ENCODE measurements at regions not wholly inside any gene's neighbourhood (a gene's known extent, or its start where the extent isn't known, plus 50 kb on each side); places are given as distances from the start of the nearest gene placed in this dataset.

DNA sequence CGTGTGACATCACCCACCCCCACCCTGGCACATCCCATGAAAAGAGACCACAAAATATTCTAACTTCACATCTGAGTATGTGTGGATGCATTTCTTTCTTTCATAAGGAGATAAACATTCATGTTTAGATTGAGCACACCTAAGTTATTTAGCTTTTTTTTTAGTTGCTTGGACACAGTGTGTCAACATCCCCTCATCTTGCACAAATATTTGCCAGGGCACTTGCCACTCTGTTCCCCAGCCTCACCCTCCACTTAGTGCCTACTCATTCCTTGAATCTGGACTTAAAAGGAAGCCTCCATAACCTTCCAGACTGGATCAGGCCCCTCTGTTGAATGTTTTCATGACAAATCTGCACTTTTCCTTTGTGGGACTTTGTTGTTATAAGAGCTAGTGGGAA, 338.9 kb upstream of the IGFBP3 start:
- Histone ChIP-seq H3K9me3 (ENCODE audit: control insufficient read depth in 2 of 2, low read length in 2 of 2) (peaks cover 0 to 5% of the 10 kb centered on the region in 2 donors), H3K27me3 (ENCODE audit: control insufficient read depth in 1 of 2, insufficient read depth in 2 of 2, low read length in 2 of 2) (no peaks in the 10 kb centered on the region), H3K36me3 (ENCODE audit: control insufficient read depth in 2 of 2, insufficient read depth in 2 of 2, low read length in 2 of 2) (no peaks in the 10 kb centered on the region), H3K4me3 (ENCODE audit: low read length in 2 of 2) (no peak overlapping the region), H3K27ac (ENCODE audit: low read length) (no peak overlapping the region), H3K4me1 (ENCODE audit: control insufficient read depth, insufficient read depth, low read length) (no peaks in the 10 kb centered on the region), H3K9ac (ENCODE audit: low read length in 2 of 2) (no peak overlapping the region)

DNA sequence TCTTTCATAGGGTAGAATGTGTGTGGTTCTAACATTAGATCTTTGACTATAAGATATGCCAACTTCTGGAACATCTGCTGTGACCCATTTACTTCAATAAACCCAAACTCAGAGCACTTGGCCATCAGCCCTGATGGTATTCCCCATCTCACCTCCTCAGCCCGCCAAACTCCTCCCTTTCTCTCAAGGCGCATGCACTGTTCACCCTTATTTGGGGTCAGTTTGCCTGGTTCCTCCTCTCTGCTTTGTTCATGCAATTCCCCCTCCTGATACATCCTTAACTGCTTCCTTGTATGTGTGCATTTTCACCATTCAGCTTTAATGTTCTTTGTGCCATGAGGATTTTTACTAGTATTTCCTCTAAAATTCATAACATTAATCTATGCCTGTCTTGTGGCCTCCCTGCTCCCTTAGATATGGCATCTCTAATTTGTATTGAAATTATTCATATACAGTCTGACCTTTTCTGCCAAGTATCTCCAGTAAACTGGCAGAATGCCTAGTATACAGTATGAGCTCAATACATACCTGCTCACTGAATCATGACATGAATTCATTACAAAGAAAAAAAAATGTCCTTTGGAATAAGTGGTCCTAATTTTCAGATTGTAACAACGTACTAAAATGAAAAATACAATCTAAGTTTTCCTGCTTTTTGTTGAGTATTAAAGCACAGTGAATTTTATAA, 336.8 kb upstream of the IGFBP3 start:
- Histone ChIP-seq H3K4me1 (ENCODE audit: control insufficient read depth, insufficient read depth, low read length) (no peaks in the 10 kb centered on the region), H3K27ac (ENCODE audit: low read length) (no peak overlapping the region), H3K9me3 (ENCODE audit: control insufficient read depth in 2 of 2, low read length in 2 of 2) (peaks cover 0 to 5% of the 10 kb centered on the region in 2 donors), H3K4me3 (ENCODE audit: low read length in 2 of 2) (no peak overlapping the region), H3K9ac (ENCODE audit: low read length in 2 of 2) (no peak overlapping the region), H3K27me3 (ENCODE audit: control insufficient read depth in 1 of 2, insufficient read depth in 2 of 2, low read length in 2 of 2) (no peaks in the 10 kb centered on the region), H3K36me3 (ENCODE audit: control insufficient read depth in 2 of 2, insufficient read depth in 2 of 2, low read length in 2 of 2) (no peaks in the 10 kb centered on the region)

DNA sequence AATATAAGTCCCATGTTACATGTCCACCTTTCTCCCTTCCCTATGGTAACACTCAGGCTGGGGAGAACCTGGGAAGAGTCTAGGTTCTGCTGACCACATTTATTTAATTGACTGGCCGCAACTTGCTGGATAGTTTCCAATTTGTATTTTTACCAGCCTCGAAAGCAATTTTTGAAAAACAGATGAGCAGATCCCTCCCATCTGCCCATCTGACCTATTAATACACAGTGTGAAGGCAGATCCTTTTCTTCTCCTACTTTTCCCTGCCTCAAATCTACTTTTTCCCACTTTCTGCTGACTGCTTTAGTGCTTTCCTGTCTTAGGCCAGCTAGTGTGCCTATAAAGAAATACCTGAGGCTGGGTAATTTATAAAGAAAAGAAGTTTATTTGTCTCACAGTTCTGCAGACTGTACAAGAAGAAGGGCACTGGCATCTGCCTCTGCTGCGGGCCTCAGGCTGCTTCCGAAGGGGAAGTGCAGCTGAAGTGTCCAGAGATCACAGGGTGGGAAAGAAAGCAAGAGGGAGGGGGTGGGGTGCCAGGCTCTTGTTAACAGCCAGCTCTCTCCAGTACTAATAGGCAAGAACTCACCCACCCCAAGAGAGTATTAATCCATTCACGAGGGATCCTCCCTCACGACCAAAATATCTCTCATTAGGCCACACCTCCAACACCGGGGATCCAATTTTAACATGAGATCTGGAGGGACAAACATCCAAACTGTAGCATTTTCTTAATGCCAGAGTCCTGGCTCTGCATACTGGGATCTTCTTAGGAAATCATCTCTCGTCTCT, 336.0 kb upstream of the IGFBP3 start:
- H3K27ac ChIP-seq (ENCODE audit: low read length) = no peak overlapping the region
- H3K27me3 ChIP-seq (ENCODE audit: control insufficient read depth in 1 of 2, insufficient read depth in 2 of 2, low read length in 2 of 2) = no peaks in the 10 kb centered on the region
- H3K9ac ChIP-seq (ENCODE audit: low read length in 2 of 2) = no peak overlapping the region
- no peaks in the 10 kb centered on the region for H3K4me1 ChIP-seq (ENCODE audit: control insufficient read depth, insufficient read depth, low read length)
- peaks cover 0 to 5% of the 10 kb centered on the region in 2 donors for H3K9me3 ChIP-seq (ENCODE audit: control insufficient read depth in 2 of 2, low read length in 2 of 2)
- H3K36me3 ChIP-seq (ENCODE audit: control insufficient read depth in 2 of 2, insufficient read depth in 2 of 2, low read length in 2 of 2) = no peaks in the 10 kb centered on the region
- H3K4me3 ChIP-seq (ENCODE audit: low read length in 2 of 2) = no peak overlapping the region

DNA sequence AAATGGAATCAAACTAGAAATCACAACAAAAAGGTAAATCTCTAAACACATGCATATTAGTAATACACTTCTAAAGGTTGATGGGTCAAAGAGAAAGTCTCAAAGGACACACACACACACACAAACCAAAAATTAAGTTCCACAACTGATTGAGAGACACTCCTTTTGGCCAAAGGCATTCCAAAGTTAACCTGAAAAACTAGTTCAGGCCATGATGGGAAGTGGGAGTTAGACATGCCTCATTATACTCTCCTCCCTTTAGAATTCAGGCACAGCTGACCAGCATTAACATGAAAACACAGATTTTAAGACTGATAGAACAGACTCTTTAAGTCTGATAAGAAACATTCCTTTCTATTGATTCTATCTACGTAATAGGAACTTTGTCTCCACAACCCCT, 332.4 kb upstream of the IGFBP3 start:
- Histone ChIP-seq H3K9ac (ENCODE audit: low read length in 2 of 2) (no peak overlapping the region), H3K27ac (ENCODE audit: low read length) (no peak overlapping the region), H3K9me3 (ENCODE audit: control insufficient read depth in 2 of 2, low read length in 2 of 2) (no peaks in the 10 kb centered on the region), H3K27me3 (ENCODE audit: control insufficient read depth in 1 of 2, insufficient read depth in 2 of 2, low read length in 2 of 2) (no peaks in the 10 kb centered on the region), H3K4me1 (ENCODE audit: control insufficient read depth, insufficient read depth, low read length) (no peaks in the 10 kb centered on the region), H3K4me3 (ENCODE audit: low read length in 2 of 2) (no peak overlapping the region), H3K36me3 (ENCODE audit: control insufficient read depth in 2 of 2, insufficient read depth in 2 of 2, low read length in 2 of 2) (no peaks in the 10 kb centered on the region)

DNA sequence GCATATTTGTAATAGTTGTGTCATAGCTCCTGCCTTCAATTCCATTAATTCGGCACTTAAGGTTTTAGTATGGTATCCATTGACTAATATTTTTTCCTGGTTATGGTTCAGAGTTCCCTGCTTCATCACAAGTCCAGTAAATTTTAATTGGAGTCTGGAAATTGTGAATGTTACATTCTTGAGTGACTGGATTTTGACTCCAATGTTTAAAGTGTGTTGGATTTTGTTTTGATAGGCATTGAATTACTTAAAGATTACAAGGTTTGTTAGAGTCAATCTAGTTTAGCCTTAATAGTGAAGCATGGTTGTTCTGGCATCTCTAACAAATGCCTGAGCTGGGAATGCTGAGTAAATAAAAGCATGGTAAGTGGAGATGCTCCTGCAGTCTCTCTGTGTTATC, 326.6 kb upstream of the IGFBP3 start:
- no peaks in the 10 kb centered on the region for H3K4me1 ChIP-seq (ENCODE audit: control insufficient read depth, insufficient read depth, low read length)
- H3K9me3 ChIP-seq (ENCODE audit: control insufficient read depth in 2 of 2, low read length in 2 of 2) = no peaks in the 10 kb centered on the region
- no peak overlapping the region for H3K27ac ChIP-seq (ENCODE audit: low read length)
- H3K4me3 ChIP-seq (ENCODE audit: low read length in 2 of 2) = no peak overlapping the region
- no peaks in the 10 kb centered on the region for H3K27me3 ChIP-seq (ENCODE audit: control insufficient read depth in 1 of 2, insufficient read depth in 2 of 2, low read length in 2 of 2)
- H3K9ac ChIP-seq (ENCODE audit: low read length in 2 of 2) = no peak overlapping the region
- no peaks in the 10 kb centered on the region for H3K36me3 ChIP-seq (ENCODE audit: control insufficient read depth in 2 of 2, insufficient read depth in 2 of 2, low read length in 2 of 2)

DNA sequence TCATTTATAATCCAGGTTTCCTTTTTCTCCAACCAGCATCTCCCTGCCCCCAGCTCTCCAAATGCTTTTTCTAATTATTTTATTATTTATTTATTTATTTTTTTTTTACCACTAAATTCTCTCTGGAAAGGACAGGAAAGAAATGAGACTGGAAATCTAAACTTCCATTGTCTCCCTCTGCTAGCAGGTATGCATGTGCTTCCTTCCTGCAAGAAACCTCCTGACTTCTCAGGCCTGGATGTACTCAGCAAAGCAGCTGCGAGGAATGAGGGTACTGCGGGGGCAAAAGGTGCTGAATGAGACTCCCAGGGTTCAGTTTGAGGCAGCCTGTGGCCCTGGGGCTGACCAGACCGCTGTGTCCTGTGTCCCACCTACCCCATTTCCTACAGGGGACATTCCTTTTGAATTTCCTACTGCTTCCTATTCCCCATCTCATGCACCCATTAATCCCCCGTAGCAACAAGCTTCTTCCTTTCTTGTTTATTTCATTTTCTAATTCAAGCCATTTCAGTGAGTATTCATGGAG, 324.6 kb upstream of the IGFBP3 start:
- H3K36me3 ChIP-seq (ENCODE audit: control insufficient read depth in 2 of 2, insufficient read depth in 2 of 2, low read length in 2 of 2) = no peaks in the 10 kb centered on the region
- H3K27ac ChIP-seq (ENCODE audit: low read length) = no peak overlapping the region

DNA sequence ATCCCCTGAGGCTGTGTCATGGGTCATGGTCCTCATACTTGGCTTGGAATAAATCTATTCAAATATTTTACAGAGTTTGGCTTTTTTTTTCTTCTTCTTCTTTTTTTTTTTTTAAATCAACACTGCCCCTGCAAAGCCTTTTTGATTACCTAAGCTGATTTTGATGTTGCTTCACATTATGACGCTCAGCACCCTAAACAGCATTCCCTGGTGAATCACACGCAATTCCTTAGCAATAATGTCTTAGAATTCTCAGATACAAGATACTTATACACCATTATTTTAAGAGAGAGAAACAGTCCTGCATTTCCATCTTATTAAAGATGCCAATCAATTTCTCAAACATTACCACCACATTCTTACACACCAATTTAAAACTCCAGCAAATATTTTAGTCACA, 323.7 kb upstream of the IGFBP3 start:
- Histone ChIP-seq H3K4me3 (ENCODE audit: low read length in 2 of 2) (no peak overlapping the region), H3K9me3 (ENCODE audit: control insufficient read depth in 2 of 2, low read length in 2 of 2) (no peaks in the 10 kb centered on the region), H3K4me1 (ENCODE audit: control insufficient read depth, insufficient read depth, low read length) (no peaks in the 10 kb centered on the region), H3K36me3 (ENCODE audit: control insufficient read depth in 2 of 2, insufficient read depth in 2 of 2, low read length in 2 of 2) (no peaks in the 10 kb centered on the region), H3K27me3 (ENCODE audit: control insufficient read depth in 1 of 2, insufficient read depth in 2 of 2, low read length in 2 of 2) (no peaks in the 10 kb centered on the region), H3K9ac (ENCODE audit: low read length in 2 of 2) (no peak overlapping the region), H3K27ac (ENCODE audit: low read length) (no peak overlapping the region)

More for the DNA sequence above, 324.6 kb upstream of the IGFBP3 start:
- H3K9me3 ChIP-seq (ENCODE audit: control insufficient read depth in 2 of 2, low read length in 2 of 2) = no peaks in the 10 kb centered on the region
- H3K4me1 ChIP-seq (ENCODE audit: control insufficient read depth, insufficient read depth, low read length) = no peaks in the 10 kb centered on the region
- H3K4me3 ChIP-seq (ENCODE audit: low read length in 2 of 2) = no peak overlapping the region
- no peak overlapping the region for H3K9ac ChIP-seq (ENCODE audit: low read length in 2 of 2)
- H3K27me3 ChIP-seq (ENCODE audit: control insufficient read depth in 1 of 2, insufficient read depth in 2 of 2, low read length in 2 of 2) = no peaks in the 10 kb centered on the region

DNA sequence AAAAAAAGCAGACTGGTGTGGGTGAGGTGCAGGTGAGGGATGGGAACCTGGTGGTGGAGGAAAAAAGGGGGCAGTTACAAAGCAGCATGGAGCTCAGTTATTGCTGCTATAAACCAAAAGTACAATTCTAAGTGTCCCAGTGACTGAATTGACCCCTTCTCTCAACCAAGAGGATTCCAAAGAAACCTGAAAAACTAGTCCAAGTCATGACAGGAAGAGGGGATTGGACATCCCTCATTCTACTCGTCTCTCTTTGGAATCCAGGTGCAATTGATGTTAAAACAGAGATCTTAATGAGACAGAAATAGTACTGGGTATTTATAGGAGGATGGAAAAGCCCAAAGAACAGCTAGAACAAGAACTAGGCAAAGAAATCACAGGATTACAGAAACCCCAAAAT, 322.3 kb upstream of the IGFBP3 start:
- Histone ChIP-seq H3K9me3 (ENCODE audit: control insufficient read depth in 2 of 2, low read length in 2 of 2) (no peaks in the 10 kb centered on the region), H3K4me3 (ENCODE audit: low read length in 2 of 2) (no peak overlapping the region), H3K27me3 (ENCODE audit: control insufficient read depth in 1 of 2, insufficient read depth in 2 of 2, low read length in 2 of 2) (no peaks in the 10 kb centered on the region)

DNA sequence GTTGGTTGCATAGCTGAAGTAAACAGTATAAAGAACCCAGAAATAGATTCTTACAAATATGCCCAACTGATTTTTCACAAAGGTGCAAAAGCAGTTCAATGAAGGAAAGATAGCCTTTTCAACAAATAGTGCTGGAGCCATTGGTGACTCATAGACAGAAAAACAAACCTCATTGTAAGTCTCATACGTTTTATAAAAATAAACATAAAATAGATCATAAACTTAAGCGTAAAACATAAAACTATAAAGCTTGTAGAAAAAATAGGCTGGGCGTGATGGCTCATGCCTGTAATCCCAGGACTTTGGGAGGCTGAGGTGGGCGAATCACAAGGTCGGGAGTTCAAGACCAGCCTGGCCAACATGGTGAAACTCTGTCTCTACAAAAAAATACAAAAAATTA, 318.8 kb upstream of the IGFBP3 start:
- no peak overlapping the region for H3K9ac ChIP-seq (ENCODE audit: low read length in 2 of 2)
- H3K36me3 ChIP-seq (ENCODE audit: control insufficient read depth in 2 of 2, insufficient read depth in 2 of 2, low read length in 2 of 2) = no peaks in the 10 kb centered on the region
- H3K4me1 ChIP-seq (ENCODE audit: control insufficient read depth, insufficient read depth, low read length) = no peaks in the 10 kb centered on the region
- no peak overlapping the region for H3K4me3 ChIP-seq (ENCODE audit: low read length in 2 of 2)
- H3K27ac ChIP-seq (ENCODE audit: low read length) = no peak overlapping the region
- no peaks in the 10 kb centered on the region for H3K9me3 ChIP-seq (ENCODE audit: control insufficient read depth in 2 of 2, low read length in 2 of 2)
- no peaks in the 10 kb centered on the region for H3K27me3 ChIP-seq (ENCODE audit: control insufficient read depth in 1 of 2, insufficient read depth in 2 of 2, low read length in 2 of 2)

More for the DNA sequence above, 322.3 kb upstream of the IGFBP3 start:
- H3K4me1 ChIP-seq (ENCODE audit: control insufficient read depth, insufficient read depth, low read length) = no peaks in the 10 kb centered on the region
- no peak overlapping the region for H3K27ac ChIP-seq (ENCODE audit: low read length)
- no peaks in the 10 kb centered on the region for H3K36me3 ChIP-seq (ENCODE audit: control insufficient read depth in 2 of 2, insufficient read depth in 2 of 2, low read length in 2 of 2)
- H3K9ac ChIP-seq (ENCODE audit: low read length in 2 of 2) = no peak overlapping the region

DNA sequence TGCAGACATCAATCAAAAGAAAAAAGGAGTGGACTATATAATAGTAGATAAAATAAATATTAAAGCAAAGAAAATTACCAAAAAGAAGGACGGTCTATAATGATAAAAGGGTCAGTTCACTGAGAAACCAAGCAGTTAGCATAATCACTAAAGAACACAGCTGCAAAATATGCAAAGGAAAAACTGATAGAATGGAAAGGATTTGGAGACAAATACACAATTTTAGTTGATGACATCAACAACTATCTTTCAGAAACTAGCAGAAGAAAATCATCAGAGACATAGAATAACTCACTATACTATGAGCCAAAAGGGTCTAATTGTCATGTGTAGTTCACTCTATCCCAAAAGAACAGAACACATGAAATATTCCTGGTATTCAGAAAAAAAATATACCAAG, 316.4 kb upstream of the IGFBP3 start:
- Histone ChIP-seq H3K9me3 (ENCODE audit: control insufficient read depth in 2 of 2, low read length in 2 of 2) (no peaks in the 10 kb centered on the region), H3K27me3 (ENCODE audit: control insufficient read depth in 1 of 2, insufficient read depth in 2 of 2, low read length in 2 of 2) (no peaks in the 10 kb centered on the region), H3K27ac (ENCODE audit: low read length) (no peak overlapping the region), H3K4me1 (ENCODE audit: control insufficient read depth, insufficient read depth, low read length) (no peaks in the 10 kb centered on the region), H3K9ac (ENCODE audit: low read length in 2 of 2) (no peak overlapping the region), H3K4me3 (ENCODE audit: low read length in 2 of 2) (no peak overlapping the region), H3K36me3 (ENCODE audit: control insufficient read depth in 2 of 2, insufficient read depth in 2 of 2, low read length in 2 of 2) (no peaks in the 10 kb centered on the region)
